ENCODE measurements at regions not wholly inside any gene's neighbourhood (a gene's known extent, or its start where the extent isn't known, plus 50 kb on each side); places are given as distances from the start of the nearest gene placed in this dataset.

- H3K4me3 ChIP-seq (ENCODE audit: low read length) = no peak overlapping the region
- no peak for DNase-seq (ENCODE audit: low read depth)
- no peak for TF ChIP-seq CTCF (IDR thresholded peaks at IDR 0.05; ENCODE audit: insufficient read depth, low read depth, low read length, missing control alignments)
Observed at GRCh38 chr22:49207008-49208003, 620.4 kb downstream of the BRD1 start.

- no peak overlapping the region for H3K4me3 ChIP-seq (ENCODE audit: low read length)
- TF ChIP-seq CTCF (IDR thresholded peaks at IDR 0.05; ENCODE audit: insufficient read depth, low read depth, low read length, missing control alignments) = no peak
- no peak for DNase-seq (ENCODE audit: low read depth)
Observed at GRCh38 chr22:49206281-49206680, 621.4 kb downstream of the BRD1 start.

GRCh38 chr22:49205483-49205800 is 622.2 kb downstream of the BRD1 start:
- TF ChIP-seq CTCF (IDR thresholded peaks at IDR 0.05; ENCODE audit: insufficient read depth, low read depth, low read length, missing control alignments) = no peak
- DNase-seq (ENCODE audit: low read depth) = no peak
- no peak overlapping the region for H3K4me3 ChIP-seq (ENCODE audit: low read length)

- DNase-seq (ENCODE audit: low read depth) = no peak
- H3K4me3 ChIP-seq (ENCODE audit: low read length) = no peak overlapping the region
- no peak for TF ChIP-seq CTCF (IDR thresholded peaks at IDR 0.05; ENCODE audit: insufficient read depth, low read depth, low read length, missing control alignments)
Observed at GRCh38 chr22:49204599-49205482, 622.8 kb downstream of the BRD1 start.

GRCh38 chr22:49203859-49204598 is 623.6 kb downstream of the BRD1 start:
- no peak overlapping the region for H3K4me3 ChIP-seq (ENCODE audit: low read length)
- DNase-seq (ENCODE audit: low read depth) = no peak
- no peak for TF ChIP-seq CTCF (IDR thresholded peaks at IDR 0.05; ENCODE audit: insufficient read depth, low read depth, low read length, missing control alignments)

- H3K4me3 ChIP-seq (ENCODE audit: low read length) = no peak overlapping the region
- no peak for DNase-seq (ENCODE audit: low read depth)
- no peak for TF ChIP-seq CTCF (IDR thresholded peaks at IDR 0.05; ENCODE audit: insufficient read depth, low read depth, low read length, missing control alignments)
Observed at GRCh38 chr22:49203091-49203858, 624.4 kb downstream of the BRD1 start.

Data from epithelial cell of esophagus (primary cell).